Activated CD4-positive, alpha-beta T cell treated with anti-CD3 and anti-CD28 coated beads, Interleukin-2, Interleukin-4, amounts not matched to agents 100 ng/mL and 50 ng/mL, durations not matched to agents 16 hours and 8 hours (primary cell): ENCODE measurements at regions not wholly inside any gene's neighbourhood (a gene's known extent, or its start where the extent isn't known, plus 50 kb on each side); places are given as distances from the start of the nearest gene placed in this dataset.

Experiments used
- DNase-seq: peaks from one replicate; pipeline ENCODE4 v3.0.0-alpha.2; 2020; ENCODE audit warnings: low spot score

GRCh38 chr7:142409471-142409870 is 151.6 kb upstream of the PRSS58 start:
- no peak for DNase-seq

- DNase-seq, result no peak
These were observed 150.9 kb upstream of the PRSS58 start for GRCh38 chr7:142408794-142409193.

- no peak for DNase-seq
These were observed 150.2 kb upstream of the PRSS58 start for GRCh38 chr7:142407939-142408570.

- no peak for DNase-seq
These were observed 147.4 kb upstream of the PRSS58 start for GRCh38 chr7:142405122-142405765.

GRCh38 chr7:142401951-142402350 is 144.1 kb upstream of the PRSS58 start:
- DNase-seq, result no peak

GRCh38 chr7:142400042-142400533 is 142.2 kb upstream of the PRSS58 start:
- DNase-seq, result no peak

GRCh38 chr7:142391191-142391992 is 133.5 kb upstream of the PRSS58 start:
- peak; percentile 25 for DNase-seq

GRCh38 chr7:142389544-142389943 is 131.7 kb upstream of the PRSS58 start:
- DNase-seq, result no peak

- DNase-seq, result peak; percentile 67
These were observed 127.9 kb upstream of the PRSS58 start for GRCh38 chr7:142385491-142386340.

- DNase-seq, result peak; percentile 41
These were observed 126.7 kb upstream of the PRSS58 start for GRCh38 chr7:142384493-142384922.

- peak; percentile 37 for DNase-seq
These were observed 126.1 kb upstream of the PRSS58 start for GRCh38 chr7:142383841-142384492.

- no peak for DNase-seq
These were observed 124.0 kb upstream of the PRSS58 start for GRCh38 chr7:142381727-142382390.

- no peak for DNase-seq
These were observed 122.2 kb upstream of the PRSS58 start for GRCh38 chr7:142380069-142380468.

- no peak for DNase-seq
These were observed 121.5 kb upstream of the PRSS58 start for GRCh38 chr7:142379201-142379885.

- no peak for DNase-seq
These were observed 119.7 kb upstream of the PRSS58 start for GRCh38 chr7:142377567-142377966.

- no peak for DNase-seq
These were observed 118.6 kb upstream of the PRSS58 start for GRCh38 chr7:142376356-142376997.

- DNase-seq, result peak; percentile 19
These were observed 118.0 kb upstream of the PRSS58 start for GRCh38 chr7:142375710-142376313.

- DNase-seq, result no peak
These were observed 114.9 kb upstream of the PRSS58 start for GRCh38 chr7:142372727-142373126.
